ENCODE measurements at regions not wholly inside any gene's neighbourhood (a gene's known extent, or its start where the extent isn't known, plus 50 kb on each side); places are given as distances from the start of the nearest gene placed in this dataset.

DNA sequence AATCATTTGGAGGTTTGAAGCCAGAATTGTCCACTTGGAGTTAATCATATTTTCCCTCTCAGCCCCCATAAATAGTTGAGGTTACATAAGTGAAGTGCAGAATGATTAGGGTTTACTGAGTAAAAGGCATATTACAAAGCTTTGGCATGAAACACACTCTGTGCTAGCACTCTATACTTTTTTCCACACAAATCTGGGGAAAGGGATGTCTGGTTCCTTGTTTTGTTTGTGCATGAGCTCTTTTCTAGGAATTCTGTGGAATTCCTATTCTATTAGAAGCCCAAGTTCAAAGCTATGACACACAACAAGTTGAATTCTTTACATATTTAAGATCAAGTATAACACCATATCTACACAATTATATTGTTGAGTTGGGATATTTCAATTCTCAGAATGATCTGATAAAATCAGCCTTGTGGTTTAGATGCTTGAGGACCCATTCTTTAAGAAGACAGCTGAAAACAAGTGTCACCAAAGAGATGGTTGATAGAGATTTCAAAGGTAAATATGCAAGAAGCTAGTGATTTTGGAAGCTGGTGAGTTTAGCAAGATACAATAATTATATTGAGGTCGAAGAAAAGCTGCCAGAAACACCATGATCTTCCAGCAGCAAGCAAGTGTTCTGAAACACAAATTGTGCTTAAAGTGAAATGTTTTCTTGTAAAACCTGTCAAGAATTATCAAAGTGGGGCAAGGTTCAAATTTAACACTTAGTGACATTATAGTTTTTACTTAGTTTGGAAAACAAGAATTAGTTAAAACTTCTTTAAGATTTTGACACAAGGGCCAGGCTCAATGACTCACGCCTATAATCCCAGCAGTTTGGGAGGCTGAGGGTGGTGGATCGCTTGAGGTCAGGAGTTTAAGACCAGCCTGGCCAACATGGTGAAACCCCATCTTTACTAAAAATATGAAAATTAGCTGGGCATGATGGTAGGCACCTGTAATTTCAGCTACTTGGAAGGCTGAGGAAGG lies 122.6 kb downstream of the INHBA start:
- TF ChIP-seq TAF1 (IDR thresholded peaks at IDR 0.05; ENCODE audit: low read depth) (no peak), EZH2 (IDR thresholded peaks at IDR 0.05; ENCODE audit: borderline replicate concordance, insufficient read depth, low read length, poor library complexity, severe bottlenecking) (no peak), MXI1 (conservative IDR thresholded peaks at IDR 0.05; ENCODE audit: poor library complexity, severe bottlenecking) (no peak), POLR2AphosphoS5 (IDR thresholded peaks at IDR 0.05) (no peak), EP300 (conservative IDR thresholded peaks at IDR 0.05; ENCODE audit: poor library complexity, severe bottlenecking) (no peak)
- TF ChIP-seq, protein P1, sequence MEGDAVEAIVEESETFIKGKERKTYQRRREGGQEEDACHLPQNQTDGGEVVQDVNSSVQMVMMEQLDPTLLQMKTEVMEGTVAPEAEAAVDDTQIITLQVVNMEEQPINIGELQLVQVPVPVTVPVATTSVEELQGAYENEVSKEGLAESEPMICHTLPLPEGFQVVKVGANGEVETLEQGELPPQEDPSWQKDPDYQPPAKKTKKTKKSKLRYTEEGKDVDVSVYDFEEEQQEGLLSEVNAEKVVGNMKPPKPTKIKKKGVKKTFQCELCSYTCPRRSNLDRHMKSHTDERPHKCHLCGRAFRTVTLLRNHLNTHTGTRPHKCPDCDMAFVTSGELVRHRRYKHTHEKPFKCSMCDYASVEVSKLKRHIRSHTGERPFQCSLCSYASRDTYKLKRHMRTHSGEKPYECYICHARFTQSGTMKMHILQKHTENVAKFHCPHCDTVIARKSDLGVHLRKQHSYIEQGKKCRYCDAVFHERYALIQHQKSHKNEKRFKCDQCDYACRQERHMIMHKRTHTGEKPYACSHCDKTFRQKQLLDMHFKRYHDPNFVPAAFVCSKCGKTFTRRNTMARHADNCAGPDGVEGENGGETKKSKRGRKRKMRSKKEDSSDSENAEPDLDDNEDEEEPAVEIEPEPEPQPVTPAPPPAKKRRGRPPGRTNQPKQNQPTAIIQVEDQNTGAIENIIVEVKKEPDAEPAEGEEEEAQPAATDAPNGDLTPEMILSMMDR (IDR thresholded peaks at IDR 0.05; ENCODE audit: poor library complexity, severe bottlenecking): no peak
- TF ChIP-seq, protein P2, sequence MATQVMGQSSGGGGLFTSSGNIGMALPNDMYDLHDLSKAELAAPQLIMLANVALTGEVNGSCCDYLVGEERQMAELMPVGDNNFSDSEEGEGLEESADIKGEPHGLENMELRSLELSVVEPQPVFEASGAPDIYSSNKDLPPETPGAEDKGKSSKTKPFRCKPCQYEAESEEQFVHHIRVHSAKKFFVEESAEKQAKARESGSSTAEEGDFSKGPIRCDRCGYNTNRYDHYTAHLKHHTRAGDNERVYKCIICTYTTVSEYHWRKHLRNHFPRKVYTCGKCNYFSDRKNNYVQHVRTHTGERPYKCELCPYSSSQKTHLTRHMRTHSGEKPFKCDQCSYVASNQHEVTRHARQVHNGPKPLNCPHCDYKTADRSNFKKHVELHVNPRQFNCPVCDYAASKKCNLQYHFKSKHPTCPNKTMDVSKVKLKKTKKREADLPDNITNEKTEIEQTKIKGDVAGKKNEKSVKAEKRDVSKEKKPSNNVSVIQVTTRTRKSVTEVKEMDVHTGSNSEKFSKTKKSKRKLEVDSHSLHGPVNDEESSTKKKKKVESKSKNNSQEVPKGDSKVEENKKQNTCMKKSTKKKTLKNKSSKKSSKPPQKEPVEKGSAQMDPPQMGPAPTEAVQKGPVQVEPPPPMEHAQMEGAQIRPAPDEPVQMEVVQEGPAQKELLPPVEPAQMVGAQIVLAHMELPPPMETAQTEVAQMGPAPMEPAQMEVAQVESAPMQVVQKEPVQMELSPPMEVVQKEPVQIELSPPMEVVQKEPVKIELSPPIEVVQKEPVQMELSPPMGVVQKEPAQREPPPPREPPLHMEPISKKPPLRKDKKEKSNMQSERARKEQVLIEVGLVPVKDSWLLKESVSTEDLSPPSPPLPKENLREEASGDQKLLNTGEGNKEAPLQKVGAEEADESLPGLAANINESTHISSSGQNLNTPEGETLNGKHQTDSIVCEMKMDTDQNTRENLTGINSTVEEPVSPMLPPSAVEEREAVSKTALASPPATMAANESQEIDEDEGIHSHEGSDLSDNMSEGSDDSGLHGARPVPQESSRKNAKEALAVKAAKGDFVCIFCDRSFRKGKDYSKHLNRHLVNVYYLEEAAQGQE (IDR thresholded peaks at IDR 0.05; ENCODE audit: borderline replicate concordance): no peak

All from neural cell (in vitro differentiated cells).